IMR-90 (cell line): ENCODE measurements at regions not wholly inside any gene's neighbourhood (a gene's known extent, or its start where the extent isn't known, plus 50 kb on each side); places are given as distances from the start of the nearest gene placed in this dataset.

Experiments
- ATAC-seq: fragments of 200-7000 bp; cut with Tn5 transposase; 2 replicates; pipeline ENCODE4 v1.9.1; 2020; ENCODE audit warnings: low read depth, mild to moderate bottlenecking, moderate library complexity
- BruUV-seq: library from RNA; stranded (reverse); fragments of 400-500 nt; replicated peaks from 2 replicates; lab custom pipeline; 2021; lab: Mats Ljungman, UMichigan
- CTCF ChIA-PET: fragments of 300-600 bp; formaldehyde crosslinking; extraction: SDS; loops from one replicate; lab custom pipeline; 2021; ENCODE audit warnings: antibody characterized with exemption; lab: Yijun Ruan, JAX
- POLR2A ChIA-PET: fragments of 300-600 bp; sonication (Branson Sonifier 250); formaldehyde crosslinking; loops from one replicate; lab custom pipeline; 2022; ENCODE audit warnings: antibody characterized with exemption; ENCODE audit not compliant: unreplicated experiment; lab: Charles Lee
- DNase-seq: peaks from one replicate; pipeline ENCODE4 v3.0.0; 2013
- H2AFZ ChIP-seq: replicated peaks from 2 replicates; pipeline ENCODE3; 2013; ENCODE audit warnings: low read length, mild to moderate bottlenecking; ENCODE audit not compliant: poor library complexity
- H2AK5ac ChIP-seq: 2 replicates; pipeline ENCODE4 v1.6.1; 2013; ENCODE audit warnings: low read depth, low read length, inconsistent platforms
- H2AK9ac ChIP-seq: replicated peaks from 2 replicates; pipeline ENCODE3; 2013; ENCODE audit warnings: mild to moderate bottlenecking, low read depth, low read length, moderate library complexity; ENCODE audit not compliant: poor library complexity
- H2BK120ac ChIP-seq: 2 replicates; pipeline ENCODE4 v1.6.1; 2013; ENCODE audit warnings: low read depth, low read length, inconsistent platforms
- H2BK15ac ChIP-seq: 3 replicates; pipeline ENCODE4 v1.6.1; 2013; ENCODE audit warnings: low read depth, low read length, inconsistent platforms
- H2BK20ac ChIP-seq: 2 replicates; pipeline ENCODE4 v1.6.1; 2013; ENCODE audit warnings: low read depth, mild to moderate bottlenecking, inconsistent platforms, low read length, moderate library complexity
- H2BK5ac ChIP-seq: 2 replicates; pipeline ENCODE4 v1.6.1; 2013; ENCODE audit warnings: mild to moderate bottlenecking, low read depth, low read length, inconsistent platforms; ENCODE audit not compliant: poor library complexity, severe bottlenecking
- H3K14ac ChIP-seq: replicated peaks from 2 replicates; pipeline ENCODE4 v1.6.1; 2013; ENCODE audit warnings: low read depth, low read length, inconsistent platforms
- H3K18ac ChIP-seq: 2 replicates; pipeline ENCODE4 v1.6.1; 2013; ENCODE audit warnings: low read depth, low read length, control low read depth
- H3K23ac ChIP-seq: 2 replicates; pipeline ENCODE4 v1.6.1; 2013; ENCODE audit warnings: low read depth, low read length, inconsistent platforms
- H3K27ac ChIP-seq: 2 replicates; pipeline ENCODE4 v1.5.1; 2013; ENCODE audit warnings: mild to moderate bottlenecking, control low read depth, low read length; ENCODE audit not compliant: insufficient read depth
- H3K27me3 ChIP-seq: 2 replicates; pipeline ENCODE4 v1.6.1; 2013; ENCODE audit warnings: low read length; ENCODE audit not compliant: control insufficient read depth, insufficient read depth
- H3K36me3 ChIP-seq: 2 replicates; pipeline ENCODE4 v1.6.1; 2013; ENCODE audit warnings: low read length, mixed read lengths; ENCODE audit not compliant: control insufficient read depth, insufficient read depth
- H3K4ac ChIP-seq: 2 replicates; pipeline ENCODE4 v1.6.1; 2013; ENCODE audit warnings: low read depth, low read length, inconsistent platforms
- H3K4me1 ChIP-seq: 2 replicates; pipeline ENCODE4 v1.6.1; 2013; ENCODE audit warnings: low read length, mixed read lengths; ENCODE audit not compliant: control insufficient read depth, insufficient read depth
- H3K4me2 ChIP-seq: 2 replicates; pipeline ENCODE4 v1.6.1; 2013; ENCODE audit warnings: low read depth, mild to moderate bottlenecking, control low read depth, low read length, moderate library complexity
- H3K4me3 ChIP-seq: 2 replicates; pipeline ENCODE4 v1.5.1; 2013; ENCODE audit warnings: low read depth, mild to moderate bottlenecking, control low read depth, low read length, moderate library complexity; ENCODE audit not compliant: insufficient read depth
- H3K56ac ChIP-seq: 2 replicates; pipeline ENCODE4 v1.6.1; 2013; ENCODE audit warnings: low read length, inconsistent platforms; ENCODE audit not compliant: insufficient read depth; ENCODE audit errors: extremely low read depth
- H3K79me1 ChIP-seq, 2 experiments: 2 replicates each; pipeline ENCODE4 v1.6.1; 2013; ENCODE audit warnings: low read length in 2 of 2, inconsistent platforms in 1 of 2, low read depth in 1 of 2
- H3K9ac ChIP-seq: 2 replicates; pipeline ENCODE4 v1.6.1; 2013; ENCODE audit warnings: low read depth, low read length, control low read depth
- H3K9me1 ChIP-seq: 2 replicates; pipeline ENCODE4 v1.6.1; 2013; ENCODE audit warnings: low read length, inconsistent platforms; ENCODE audit not compliant: insufficient read depth
- H3K9me3 ChIP-seq: 2 replicates; pipeline ENCODE4 v1.6.1; 2013; ENCODE audit warnings: low read length; ENCODE audit not compliant: control insufficient read depth, insufficient read depth
- H4K20me1 ChIP-seq: 2 replicates; pipeline ENCODE4 v1.6.1; 2013; ENCODE audit warnings: low read length, inconsistent platforms; ENCODE audit not compliant: insufficient read depth
- H4K5ac ChIP-seq: 2 replicates; pipeline ENCODE4 v1.6.1; 2013; ENCODE audit warnings: mild to moderate bottlenecking, low read depth, low read length, control low read depth
- H4K8ac ChIP-seq, 2 experiments: 2 replicates each; pipeline ENCODE4 v1.6.1; 2013; ENCODE audit warnings: low read depth in 2 of 2, low read length in 2 of 2, control low read depth in 1 of 2, inconsistent platforms in 1 of 2
- H4K91ac ChIP-seq: 2 replicates; pipeline ENCODE4 v1.6.1; 2013; ENCODE audit warnings: low read depth, low read length, inconsistent platforms; ENCODE audit not compliant: insufficient read depth
- BHLHE40 ChIP-seq: fragments of 150-350 bp; IDR thresholded peaks from 2 replicates; pipeline ENCODE4 v1.6.1; 2016; ENCODE audit warnings: mild to moderate bottlenecking, low read depth, low read length
- CEBPB ChIP-seq: IDR thresholded peaks from 2 replicates; pipeline ENCODE4 v1.6.1; 2012; ENCODE audit warnings: low read depth, low read length, improper control_type of control experiment
- CHD1 ChIP-seq: IDR thresholded peaks from 2 replicates; pipeline ENCODE4 v1.6.1; 2012; ENCODE audit warnings: low read depth, low read length, improper control_type of control experiment
- MAFK ChIP-seq: IDR thresholded peaks from 2 replicates; pipeline ENCODE4 v1.6.1; 2012; ENCODE audit warnings: low read depth, low read length, improper control_type of control experiment
- MAZ ChIP-seq: IDR thresholded peaks from 2 replicates; pipeline ENCODE4 v1.6.1; 2012; ENCODE audit warnings: low read depth, mild to moderate bottlenecking, low read length, improper control_type of control experiment, moderate library complexity, borderline replicate concordance
- MXI1 ChIP-seq: IDR thresholded peaks from 2 replicates; pipeline ENCODE4 v1.6.1; 2012; ENCODE audit warnings: low read depth, mild to moderate bottlenecking, low read length, moderate library complexity, borderline replicate concordance
- NFE2L2 ChIP-seq: fragments of 150-350 bp; IDR thresholded peaks from 2 replicates; pipeline ENCODE4 v1.6.1; 2016; ENCODE audit warnings: low read depth, mild to moderate bottlenecking, low read length
- POLR2A ChIP-seq: IDR thresholded peaks from 2 replicates; pipeline ENCODE4 v1.6.1; 2012; ENCODE audit warnings: mild to moderate bottlenecking, low read depth, low read length
- RAD21 ChIP-seq: IDR thresholded peaks from 2 replicates; pipeline ENCODE4 v1.6.1; 2012; ENCODE audit warnings: low read length, improper control_type of control experiment
- RCOR1 ChIP-seq: IDR thresholded peaks from 2 replicates; pipeline ENCODE4 v1.6.1; 2012; ENCODE audit warnings: mild to moderate bottlenecking, low read length, improper control_type of control experiment; ENCODE audit not compliant: insufficient replicate concordance
- SMC3 ChIP-seq: fragments of 150-350 bp; IDR thresholded peaks from 2 replicates; pipeline ENCODE4 v1.6.1; 2016; ENCODE audit warnings: low read depth, mild to moderate bottlenecking, antibody characterized with exemption, low read length, moderate library complexity
- WGBS, 2 experiments: methylation state at CpG; one replicate each; pipeline versions ENCODE4 v1.1.5 to v1.1.7; 2013; ENCODE audit warnings: missing lambda C conversion rate in 2 of 2; ENCODE audit not compliant: insufficient read length in 1 of 2; ENCODE audit errors: extremely low coverage in 2 of 2; 5-methylcytosine and 5-hydroxymethylcytosine counted together
- dilution Hi-C: fragments of 300-500 bp; cut with HindIII; formaldehyde crosslinking; loops from one replicate; pipeline ENCODE4 v1.14.3; 2018; ENCODE audit warnings: low sequenced_read_pairs; ENCODE audit not compliant: unreplicated experiment
- in situ Hi-C: fragments of 300-500 bp; cut with MboI; formaldehyde crosslinking; loops from 3 replicates; pipeline ENCODE4 v1.14.3; 2019; ENCODE audit warnings: low sequenced_read_pairs, inconsistent platforms, mixed read lengths
- intact Hi-C: fragments of 100-400 bp; cut with micrococcal nuclease; formaldehyde crosslinking; loops from 2 replicates; pipeline ENCODE4 v1.10.0; 2022
- TF ChIP-seq, protein P1 (sequence below): fragments of 150-350 bp; IDR thresholded peaks from 2 replicates; pipeline ENCODE4 v1.6.1; 2016; ENCODE audit warnings: low read depth, mild to moderate bottlenecking, low read length, moderate library complexity, borderline replicate concordance
- TF ChIP-seq, protein P2 (sequence below): fragments of 150-350 bp; IDR thresholded peaks from 2 replicates; pipeline ENCODE4 v1.6.1; 2017; ENCODE audit warnings: mild to moderate bottlenecking, antibody characterized with exemption, low read length, low read depth
- TF ChIP-seq, protein P3 (sequence below): conservative IDR thresholded peaks from 2 replicates; pipeline ENCODE4 v1.5.1; 2012; ENCODE audit warnings: mild to moderate bottlenecking, low read depth, low read length, improper control_type of control experiment

DNA sequence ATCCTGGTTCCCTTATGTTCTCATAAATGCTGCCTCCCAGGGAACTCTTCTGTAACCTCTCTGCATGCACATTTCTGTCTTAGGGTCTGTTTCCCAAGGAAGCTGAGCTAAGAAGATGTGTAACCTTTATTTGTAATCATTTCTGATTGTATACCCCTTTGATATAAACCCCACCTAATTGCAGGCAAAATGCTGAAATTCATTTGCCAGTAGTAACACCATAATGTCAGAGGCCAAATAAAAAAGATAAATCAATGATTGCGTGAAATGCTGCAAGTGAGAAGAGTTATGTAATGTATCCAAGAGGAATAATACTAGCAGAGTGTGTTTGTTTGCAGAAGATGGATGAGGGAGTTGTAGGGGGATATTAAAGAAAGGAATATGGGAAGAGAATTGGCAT, 822.6 kb upstream of the GRAMD2B start:
- Histone ChIP-seq H3K23ac (no peak overlapping the region), H3K9ac (no peak overlapping the region), H4K20me1 (no peaks in the 10 kb centered on the region), H2BK15ac (no peak overlapping the region), H4K8ac (no peak overlapping the region), H2AK9ac (no peak overlapping the region), H3K4me2 (no peak overlapping the region), H4K5ac (no peak overlapping the region), H2BK120ac (no peak overlapping the region), H3K9me3 (no peaks in the 10 kb centered on the region), H2AK5ac (no peak overlapping the region), H3K18ac (no peak overlapping the region), H2AFZ (no peak overlapping the region), H3K9me1 (peaks cover 3% of the 10 kb centered on the region; the same call in 1 of the 2 replicates), H3K79me1 (no peaks in the 10 kb centered on the region), H3K14ac (no peak overlapping the region), H3K4me3 (no peak overlapping the region), H3K56ac (no peak overlapping the region), H3K4ac (no peak overlapping the region), H4K91ac (no peak overlapping the region), H2BK20ac (no peak overlapping the region), H3K4me1 (no peaks in the 10 kb centered on the region; the same call in 1 of the 2 replicates), H3K27me3 (no peaks in the 10 kb centered on the region), H2BK5ac (no peak overlapping the region), H3K36me3 (no peaks in the 10 kb centered on the region), H3K27ac (no peak overlapping the region)
- BruUV-seq: no TSS peak
- intact Hi-C loops (no loop called here), dilution Hi-C loops (no loop called here), in situ Hi-C loops (no loop called here)
- WGBS, 2 experiments: no CpG with 5 or more reads among the region's 1 CpG
- TF ChIP-seq BHLHE40 (no peak), SMC3 (no peak), NFE2L2 (no peak), CEBPB (no peak), MAZ (no peak), CHD1 (no peak), RAD21 (no peak), POLR2A (no peak), MAFK (no peak), RCOR1 (no peak), MXI1 (no peak)
- TF ChIP-seq, protein P1, sequence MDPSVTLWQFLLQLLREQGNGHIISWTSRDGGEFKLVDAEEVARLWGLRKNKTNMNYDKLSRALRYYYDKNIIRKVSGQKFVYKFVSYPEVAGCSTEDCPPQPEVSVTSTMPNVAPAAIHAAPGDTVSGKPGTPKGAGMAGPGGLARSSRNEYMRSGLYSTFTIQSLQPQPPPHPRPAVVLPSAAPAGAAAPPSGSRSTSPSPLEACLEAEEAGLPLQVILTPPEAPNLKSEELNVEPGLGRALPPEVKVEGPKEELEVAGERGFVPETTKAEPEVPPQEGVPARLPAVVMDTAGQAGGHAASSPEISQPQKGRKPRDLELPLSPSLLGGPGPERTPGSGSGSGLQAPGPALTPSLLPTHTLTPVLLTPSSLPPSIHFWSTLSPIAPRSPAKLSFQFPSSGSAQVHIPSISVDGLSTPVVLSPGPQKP: no peak
- TF ChIP-seq, protein P2, sequence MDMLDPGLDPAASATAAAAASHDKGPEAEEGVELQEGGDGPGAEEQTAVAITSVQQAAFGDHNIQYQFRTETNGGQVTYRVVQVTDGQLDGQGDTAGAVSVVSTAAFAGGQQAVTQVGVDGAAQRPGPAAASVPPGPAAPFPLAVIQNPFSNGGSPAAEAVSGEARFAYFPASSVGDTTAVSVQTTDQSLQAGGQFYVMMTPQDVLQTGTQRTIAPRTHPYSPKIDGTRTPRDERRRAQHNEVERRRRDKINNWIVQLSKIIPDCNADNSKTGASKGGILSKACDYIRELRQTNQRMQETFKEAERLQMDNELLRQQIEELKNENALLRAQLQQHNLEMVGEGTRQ: no peak
- TF ChIP-seq, protein P3, sequence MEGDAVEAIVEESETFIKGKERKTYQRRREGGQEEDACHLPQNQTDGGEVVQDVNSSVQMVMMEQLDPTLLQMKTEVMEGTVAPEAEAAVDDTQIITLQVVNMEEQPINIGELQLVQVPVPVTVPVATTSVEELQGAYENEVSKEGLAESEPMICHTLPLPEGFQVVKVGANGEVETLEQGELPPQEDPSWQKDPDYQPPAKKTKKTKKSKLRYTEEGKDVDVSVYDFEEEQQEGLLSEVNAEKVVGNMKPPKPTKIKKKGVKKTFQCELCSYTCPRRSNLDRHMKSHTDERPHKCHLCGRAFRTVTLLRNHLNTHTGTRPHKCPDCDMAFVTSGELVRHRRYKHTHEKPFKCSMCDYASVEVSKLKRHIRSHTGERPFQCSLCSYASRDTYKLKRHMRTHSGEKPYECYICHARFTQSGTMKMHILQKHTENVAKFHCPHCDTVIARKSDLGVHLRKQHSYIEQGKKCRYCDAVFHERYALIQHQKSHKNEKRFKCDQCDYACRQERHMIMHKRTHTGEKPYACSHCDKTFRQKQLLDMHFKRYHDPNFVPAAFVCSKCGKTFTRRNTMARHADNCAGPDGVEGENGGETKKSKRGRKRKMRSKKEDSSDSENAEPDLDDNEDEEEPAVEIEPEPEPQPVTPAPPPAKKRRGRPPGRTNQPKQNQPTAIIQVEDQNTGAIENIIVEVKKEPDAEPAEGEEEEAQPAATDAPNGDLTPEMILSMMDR: no peak
- no peak for DNase-seq
- ATAC-seq: no peak
- ChIA-PET POLR2A (no interaction called here), CTCF (no interaction called here)
